Fibroblast of mammary gland (primary cell): ENCODE measurements at regions not wholly inside any gene's neighbourhood (a gene's known extent, or its start where the extent isn't known, plus 50 kb on each side); places are given as distances from the start of the nearest gene placed in this dataset.

ENCODE experiments used
- DNase-seq: peaks from one replicate; pipeline ENCODE4 v3.0.0-alpha.2; 2010; ENCODE audit warnings: low read depth
- H3K4me3 ChIP-seq: 2 replicates; pipeline ENCODE4 v1.5.1; 2011; ENCODE audit warnings: low read depth, mild to moderate bottlenecking, low read length, moderate library complexity; ENCODE audit not compliant: control insufficient read depth
- TF ChIP-seq, protein P1 (sequence below): conservative IDR thresholded peaks from 2 replicates; pipeline ENCODE4 v1.5.1; 2011; ENCODE audit warnings: low read depth, low read length, inconsistent platforms; ENCODE audit not compliant: control insufficient read depth, insufficient read depth

GRCh38 chr11:25988178-25988577, 343.8 kb upstream of the ANO3 start:
- TF ChIP-seq, protein P1, sequence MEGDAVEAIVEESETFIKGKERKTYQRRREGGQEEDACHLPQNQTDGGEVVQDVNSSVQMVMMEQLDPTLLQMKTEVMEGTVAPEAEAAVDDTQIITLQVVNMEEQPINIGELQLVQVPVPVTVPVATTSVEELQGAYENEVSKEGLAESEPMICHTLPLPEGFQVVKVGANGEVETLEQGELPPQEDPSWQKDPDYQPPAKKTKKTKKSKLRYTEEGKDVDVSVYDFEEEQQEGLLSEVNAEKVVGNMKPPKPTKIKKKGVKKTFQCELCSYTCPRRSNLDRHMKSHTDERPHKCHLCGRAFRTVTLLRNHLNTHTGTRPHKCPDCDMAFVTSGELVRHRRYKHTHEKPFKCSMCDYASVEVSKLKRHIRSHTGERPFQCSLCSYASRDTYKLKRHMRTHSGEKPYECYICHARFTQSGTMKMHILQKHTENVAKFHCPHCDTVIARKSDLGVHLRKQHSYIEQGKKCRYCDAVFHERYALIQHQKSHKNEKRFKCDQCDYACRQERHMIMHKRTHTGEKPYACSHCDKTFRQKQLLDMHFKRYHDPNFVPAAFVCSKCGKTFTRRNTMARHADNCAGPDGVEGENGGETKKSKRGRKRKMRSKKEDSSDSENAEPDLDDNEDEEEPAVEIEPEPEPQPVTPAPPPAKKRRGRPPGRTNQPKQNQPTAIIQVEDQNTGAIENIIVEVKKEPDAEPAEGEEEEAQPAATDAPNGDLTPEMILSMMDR, result no peak
- no peak for DNase-seq
- H3K4me3 ChIP-seq, result no peak overlapping the region

DNA sequence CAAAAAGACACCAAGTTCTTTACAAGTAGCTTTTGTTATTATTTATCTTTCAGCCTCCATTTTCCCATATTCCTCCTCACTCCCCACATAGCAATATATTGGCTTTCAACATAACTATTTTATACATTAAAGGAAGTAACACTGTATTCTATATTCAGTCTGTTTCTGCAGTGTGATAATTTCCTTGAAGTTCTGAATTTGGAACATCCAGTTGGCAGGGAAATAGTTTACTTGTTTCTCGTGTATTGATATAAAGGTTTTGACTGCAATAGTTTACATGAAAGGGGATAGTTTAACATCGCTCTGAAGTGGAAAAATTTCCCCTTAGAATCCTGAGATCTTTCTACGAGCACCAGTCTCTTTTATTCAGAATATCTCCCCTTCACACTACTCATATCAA, 341.5 kb upstream of the ANO3 start:
- no peak overlapping the region for H3K4me3 ChIP-seq
- TF ChIP-seq, protein P1, result no peak
- DNase-seq, result no peak

- no peak for DNase-seq
- TF ChIP-seq, protein P1, result no peak
Observed at GRCh38 chr11:25991476-25991875, 340.5 kb upstream of the ANO3 start.

DNA sequence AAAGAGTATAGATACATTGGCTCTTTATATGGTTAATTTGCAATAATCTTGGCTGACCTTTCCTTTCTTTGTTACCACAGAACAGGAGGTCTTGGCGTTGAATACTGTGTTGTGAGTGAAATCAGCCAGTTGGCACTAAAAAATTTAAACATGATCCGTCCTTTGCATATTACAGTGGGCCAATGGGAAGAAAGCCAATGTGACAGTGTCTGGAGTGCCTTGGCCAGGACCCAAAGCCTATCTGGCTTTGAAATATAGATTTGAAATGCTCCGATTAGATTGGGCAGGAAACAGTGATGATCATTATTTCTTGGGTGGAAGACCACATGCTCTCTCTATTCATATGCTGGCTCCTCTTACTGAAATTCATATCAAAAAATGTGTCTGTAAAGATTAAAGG, 339.6 kb upstream of the ANO3 start:
- H3K4me3 ChIP-seq, result no peak overlapping the region
- TF ChIP-seq, protein P1, result no peak
- peak; percentile 4 for DNase-seq

More at GRCh38 chr11:25991476-25991875, 340.5 kb upstream of the ANO3 start:
- H3K4me3 ChIP-seq, result no peak overlapping the region

GRCh38 chr11:25993016-25993415, 338.9 kb upstream of the ANO3 start:
- no peak overlapping the region for H3K4me3 ChIP-seq
- TF ChIP-seq, protein P1, result no peak
- DNase-seq, result no peak

- no peak overlapping the region for H3K4me3 ChIP-seq
- DNase-seq, result no peak
- TF ChIP-seq, protein P1, result no peak
Observed at GRCh38 chr11:26011474-26011873, 320.5 kb upstream of the ANO3 start.

GRCh38 chr11:26014456-26015115, 317.3 kb upstream of the ANO3 start:
- TF ChIP-seq, protein P1, result no peak
- no peak for DNase-seq
- H3K4me3 ChIP-seq, result no peak overlapping the region
